ENCODE measurements at regions not wholly inside any gene's neighbourhood (a gene's known extent, or its start where the extent isn't known, plus 50 kb on each side); places are given as distances from the start of the nearest gene placed in this dataset.

DNA sequence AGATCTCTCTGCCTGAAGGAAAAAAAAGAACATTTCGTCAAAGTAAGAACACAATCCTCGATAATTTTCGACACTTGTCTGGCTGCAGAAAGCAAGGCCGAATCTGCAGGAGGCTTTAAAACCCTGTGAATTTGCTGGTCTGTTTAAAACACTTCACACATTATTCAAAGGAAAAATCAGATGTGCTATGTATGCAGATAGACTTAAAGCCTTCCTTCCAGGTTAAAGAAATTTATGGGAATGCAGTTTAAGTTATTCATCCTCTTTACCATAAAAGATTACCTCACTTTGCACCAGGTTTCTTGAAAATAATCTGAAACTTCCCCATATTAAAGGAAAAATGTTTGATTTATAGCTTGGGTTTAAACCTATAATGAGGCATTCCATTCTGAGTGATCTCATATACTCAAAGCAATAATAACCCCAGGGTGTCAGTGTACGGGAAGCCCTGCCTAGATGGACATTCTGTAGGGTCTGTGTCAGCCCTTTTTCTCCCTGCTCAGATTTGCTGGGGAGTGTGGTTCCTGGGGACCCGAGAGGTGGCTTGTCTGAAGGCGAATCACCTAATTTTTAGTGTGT lies 323.5 kb upstream of the SLC24A2 start:
- intact Hi-C loops (cut with micrococcal nuclease) (no loop called here), dilution Hi-C loops (cut with MboI; ENCODE audit: extremely low pct_ligation_motif_present, low sequenced_read_pairs) (no loop called here)
- H3K4me2 ChIP-seq (ENCODE audit: insufficient read depth, low read length) = no peak overlapping the region
- H3K9me3 ChIP-seq (replicated peaks; ENCODE audit: control insufficient read depth, insufficient read depth, low read length) = no peaks in the 10 kb centered on the region
- H3K9ac ChIP-seq (replicated peaks; ENCODE audit: extremely low read depth, insufficient read depth, low read length) = no peak overlapping the region
- POLR2A ChIA-PET = no interaction called here
- no peaks in the 10 kb centered on the region for H3K79me2 ChIP-seq (ENCODE audit: control insufficient read depth, insufficient read depth, low read length)
- no peaks in the 10 kb centered on the region for H3K9me1 ChIP-seq (replicated peaks; ENCODE audit: control insufficient read depth, extremely low read depth, insufficient read depth, low read length)
- H3K4me3 ChIP-seq (replicated peaks in 1 of 3; ENCODE audit: insufficient read depth in 1 of 3, low read depth in 1 of 3, low read length in 3 of 3) = no peak overlapping the region
- no peaks in the 10 kb centered on the region for H3K4me1 ChIP-seq (ENCODE audit: control insufficient read depth, extremely low read depth, insufficient read depth, low read length)
- TF ChIP-seq EZH2 (IDR thresholded peaks at IDR 0.05; ENCODE audit: borderline replicate concordance, low read depth, low read length, severe bottlenecking) = no peak
- TF ChIP-seq MYC (IDR thresholded peaks at IDR 0.05; ENCODE audit: low read depth, low read length) = no peak
- TF ChIP-seq GATA2 (IDR thresholded peaks at IDR 0.05; ENCODE audit: insufficient read depth, insufficient read length, low read depth, low read length) = no peak
- TF ChIP-seq POLR2AphosphoS5 (IDR thresholded peaks at IDR 0.05; ENCODE audit: insufficient read depth, low read depth, low read length) = no peak
- TF ChIP-seq, protein P1, sequence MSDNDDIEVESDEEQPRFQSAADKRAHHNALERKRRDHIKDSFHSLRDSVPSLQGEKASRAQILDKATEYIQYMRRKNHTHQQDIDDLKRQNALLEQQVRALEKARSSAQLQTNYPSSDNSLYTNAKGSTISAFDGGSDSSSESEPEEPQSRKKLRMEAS (IDR thresholded peaks at IDR 0.05; ENCODE audit: insufficient read depth, insufficient read length) = no peak
- no peak for TF ChIP-seq FOS (IDR thresholded peaks at IDR 0.05; ENCODE audit: borderline replicate concordance, insufficient read depth, low read length)
- TF ChIP-seq POLR2A (IDR thresholded peaks at IDR 0.05; ENCODE audit: low read depth, low read length) = no peak
- TF ChIP-seq JUN (IDR thresholded peaks at IDR 0.05; ENCODE audit: borderline replicate concordance, insufficient read depth, insufficient read length, low read depth) = no peak
- TF ChIP-seq, protein P2, sequence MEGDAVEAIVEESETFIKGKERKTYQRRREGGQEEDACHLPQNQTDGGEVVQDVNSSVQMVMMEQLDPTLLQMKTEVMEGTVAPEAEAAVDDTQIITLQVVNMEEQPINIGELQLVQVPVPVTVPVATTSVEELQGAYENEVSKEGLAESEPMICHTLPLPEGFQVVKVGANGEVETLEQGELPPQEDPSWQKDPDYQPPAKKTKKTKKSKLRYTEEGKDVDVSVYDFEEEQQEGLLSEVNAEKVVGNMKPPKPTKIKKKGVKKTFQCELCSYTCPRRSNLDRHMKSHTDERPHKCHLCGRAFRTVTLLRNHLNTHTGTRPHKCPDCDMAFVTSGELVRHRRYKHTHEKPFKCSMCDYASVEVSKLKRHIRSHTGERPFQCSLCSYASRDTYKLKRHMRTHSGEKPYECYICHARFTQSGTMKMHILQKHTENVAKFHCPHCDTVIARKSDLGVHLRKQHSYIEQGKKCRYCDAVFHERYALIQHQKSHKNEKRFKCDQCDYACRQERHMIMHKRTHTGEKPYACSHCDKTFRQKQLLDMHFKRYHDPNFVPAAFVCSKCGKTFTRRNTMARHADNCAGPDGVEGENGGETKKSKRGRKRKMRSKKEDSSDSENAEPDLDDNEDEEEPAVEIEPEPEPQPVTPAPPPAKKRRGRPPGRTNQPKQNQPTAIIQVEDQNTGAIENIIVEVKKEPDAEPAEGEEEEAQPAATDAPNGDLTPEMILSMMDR (IDR thresholded peaks at IDR 0.05; ENCODE audit: extremely low read depth in 1 of 2, insufficient read depth in 1 of 2, low read depth in 1 of 2, low read length in 2 of 2) = no peak
- FAIRE-seq = no peak
- CTCF ChIA-PET = no interaction called here
- BruUV-seq (replicated peaks) = no TSS peak
- no peak overlapping the region for H2AFZ ChIP-seq (ENCODE audit: low read depth, low read length)
- no peak for DNase-seq (ENCODE audit: low read depth, low spot score)
- no peaks in the 10 kb centered on the region for H3K36me3 ChIP-seq (ENCODE audit: control insufficient read depth in 2 of 2, extremely low read depth in 1 of 2, insufficient read depth in 2 of 2, low read length in 2 of 2)
- no peaks in the 10 kb centered on the region for H4K20me1 ChIP-seq (replicated peaks; ENCODE audit: control insufficient read depth, extremely low read depth, insufficient read depth, low read length)
- no peak overlapping the region for H3K27ac ChIP-seq (ENCODE audit: insufficient read depth, low read depth, low read length)
- no peaks in the 10 kb centered on the region for H3K27me3 ChIP-seq (ENCODE audit: control insufficient read depth in 2 of 2, insufficient read depth in 2 of 2, low read length in 2 of 2)

Data from endothelial cell of umbilical vein (primary cell).